ENCODE measurements at regions not wholly inside any gene's neighbourhood (a gene's known extent, or its start where the extent isn't known, plus 50 kb on each side); places are given as distances from the start of the nearest gene placed in this dataset.

DNA sequence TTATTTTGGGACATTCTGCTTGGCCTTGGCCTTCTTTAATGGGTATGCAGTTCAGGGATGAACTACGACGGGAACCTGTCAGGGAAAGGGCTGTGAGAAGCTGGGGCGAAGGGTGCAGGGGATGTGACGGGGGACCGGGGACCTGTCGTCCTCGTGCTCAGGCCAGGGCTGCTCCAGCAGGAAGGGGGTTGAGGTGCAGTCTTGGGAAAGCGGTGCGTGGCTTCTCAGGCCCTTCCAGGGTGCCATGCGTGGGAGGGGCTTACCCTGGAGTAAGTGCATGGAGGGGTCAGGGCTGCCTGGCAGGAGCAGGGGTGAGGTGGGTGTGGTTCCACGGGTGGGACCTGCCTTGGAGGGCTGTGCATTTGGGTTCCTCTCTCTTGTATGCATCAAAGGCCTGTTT is 100.8 kb downstream of the TEX29 start:
- no peaks in the 10 kb centered on the region for H3K36me3 ChIP-seq (ENCODE audit: control insufficient read depth in 1 of 2, insufficient read depth in 2 of 2, low read length in 1 of 2)
- H3K9me3 ChIP-seq (ENCODE audit: control insufficient read depth, low read length) = no peaks in the 10 kb centered on the region
- no peak overlapping the region for H3K4me3 ChIP-seq (ENCODE audit: low read length in 2 of 2)
- WGBS, 2 donors = 79 to 89% methylated on average over 11 of the region's 11 CpGs
- H3K4me1 ChIP-seq (ENCODE audit: control insufficient read depth in 1 of 2, insufficient read depth in 2 of 2, low read length in 2 of 2) = no peaks in the 10 kb centered on the region
- peak in 1 of 2 donors; percentile 48 for DNase-seq
- intact Hi-C loops (cut with DNase I) = no loop called here
- no peak overlapping the region for H3K27ac ChIP-seq (ENCODE audit: low read depth in 1 of 2, low read length in 2 of 2)
- no peak for ATAC-seq (ENCODE audit: low FRiP score)
- H3K27me3 ChIP-seq (ENCODE audit: control insufficient read depth in 1 of 2, insufficient read depth in 2 of 2, low read length in 1 of 2) = no peaks in the 10 kb centered on the region

DNA sequence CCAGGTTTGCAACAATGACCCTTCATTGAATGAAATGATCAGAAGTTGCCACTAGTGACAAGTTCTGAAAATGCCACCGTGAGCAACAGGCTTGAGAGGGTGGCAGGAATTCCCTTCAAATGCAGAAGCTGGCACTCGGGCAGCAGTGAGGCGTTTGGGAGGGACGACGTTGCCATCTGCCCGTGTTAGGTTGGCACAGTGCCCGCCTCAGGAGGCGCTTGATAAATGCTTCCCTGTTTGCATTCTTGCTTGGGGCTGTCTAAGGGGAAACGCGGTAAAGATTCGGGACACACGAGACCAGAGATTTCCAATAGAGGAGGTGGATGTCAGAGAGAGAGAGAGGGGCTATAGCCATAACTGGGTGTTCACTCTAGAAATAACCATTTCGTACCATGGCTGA is 101.9 kb downstream of the TEX29 start:
- DNase-seq = peak in 1 of 2 donors; percentile 53

DNA sequence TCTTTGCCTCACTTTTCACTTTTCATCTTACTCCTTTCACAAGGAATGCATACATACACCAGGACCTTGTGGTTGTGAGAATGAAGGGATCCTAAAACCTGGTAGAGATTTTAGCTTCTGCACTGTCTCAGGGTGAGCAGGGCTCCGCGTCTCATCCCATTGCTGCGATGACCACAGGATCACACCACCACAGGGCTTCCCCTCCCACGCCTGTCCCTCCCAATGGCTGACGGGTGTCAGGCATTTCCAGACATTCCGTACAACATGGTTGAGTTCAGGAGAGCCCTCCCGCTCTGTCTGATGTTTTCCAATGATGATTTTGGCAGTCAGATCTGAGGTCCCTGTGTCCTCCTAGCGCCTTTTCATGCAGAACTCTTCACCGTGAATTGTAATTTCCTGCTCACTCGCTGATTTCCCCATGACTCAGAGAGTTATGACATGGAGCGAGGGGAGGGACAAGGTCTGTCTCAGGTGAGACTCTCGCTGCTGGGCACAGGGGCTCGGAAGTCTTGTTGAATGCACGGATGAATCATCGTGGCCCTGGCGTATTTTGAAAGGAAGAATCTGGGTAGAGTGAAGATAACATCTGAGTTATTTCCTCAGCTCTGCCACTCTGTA is 102.8 kb downstream of the TEX29 start:
- H3K9me3 ChIP-seq (ENCODE audit: control insufficient read depth, low read length) = no peaks in the 10 kb centered on the region
- no peaks in the 10 kb centered on the region for H3K27me3 ChIP-seq (ENCODE audit: control insufficient read depth in 1 of 2, insufficient read depth in 2 of 2, low read length in 1 of 2)
- H3K4me3 ChIP-seq (ENCODE audit: low read length in 2 of 2) = no peak overlapping the region
- intact Hi-C loops (cut with DNase I) = no loop called here
- WGBS, 2 donors = 75 to 76% methylated on average over 16 of the region's 16 CpGs
- no peaks in the 10 kb centered on the region for H3K4me1 ChIP-seq (ENCODE audit: control insufficient read depth in 1 of 2, insufficient read depth in 2 of 2, low read length in 2 of 2)
- no peaks in the 10 kb centered on the region for H3K36me3 ChIP-seq (ENCODE audit: control insufficient read depth in 1 of 2, insufficient read depth in 2 of 2, low read length in 1 of 2)
- no peak for ATAC-seq (ENCODE audit: low FRiP score)
- H3K27ac ChIP-seq (ENCODE audit: low read depth in 1 of 2, low read length in 2 of 2) = no peak overlapping the region
- DNase-seq = no peak

More for the DNA sequence above, 101.9 kb downstream of the TEX29 start:
- WGBS, 2 donors = 62 to 67% methylated on average over 13 of the region's 13 CpGs
- ATAC-seq (ENCODE audit: low FRiP score) = no peak
- intact Hi-C loops (cut with DNase I) = no loop called here
- Histone ChIP-seq H3K27me3 (ENCODE audit: control insufficient read depth in 1 of 2, insufficient read depth in 2 of 2, low read length in 1 of 2) (no peaks in the 10 kb centered on the region), H3K4me3 (ENCODE audit: low read length in 2 of 2) (no peak overlapping the region), H3K36me3 (ENCODE audit: control insufficient read depth in 1 of 2, insufficient read depth in 2 of 2, low read length in 1 of 2) (no peaks in the 10 kb centered on the region), H3K9me3 (ENCODE audit: control insufficient read depth, low read length) (no peaks in the 10 kb centered on the region), H3K27ac (ENCODE audit: low read depth in 1 of 2, low read length in 2 of 2) (no peak overlapping the region), H3K4me1 (ENCODE audit: control insufficient read depth in 1 of 2, insufficient read depth in 2 of 2, low read length in 2 of 2) (no peaks in the 10 kb centered on the region)

DNA sequence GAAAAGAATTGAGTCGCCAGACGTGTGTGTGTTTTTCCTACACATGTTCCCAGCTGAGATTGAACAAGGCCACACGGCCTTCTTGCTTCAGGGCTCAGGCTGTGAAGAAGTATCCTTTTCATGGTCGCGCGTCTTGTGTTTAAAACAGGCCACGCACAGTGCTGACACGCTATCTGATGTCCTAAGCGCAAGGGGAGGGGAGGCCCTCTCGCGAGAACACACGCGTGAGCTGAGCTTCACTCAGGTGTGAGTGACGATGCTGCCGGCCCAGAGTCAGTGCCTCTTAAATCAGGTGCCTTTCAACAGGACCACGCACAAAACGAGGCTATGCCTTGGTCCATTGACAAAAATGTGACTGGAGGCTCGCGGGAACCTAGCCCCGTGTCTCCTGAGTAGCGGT is 103.7 kb downstream of the TEX29 start:
- 79 to 81% methylated on average over 21 of the region's 21 CpGs for WGBS, 2 donors

DNA sequence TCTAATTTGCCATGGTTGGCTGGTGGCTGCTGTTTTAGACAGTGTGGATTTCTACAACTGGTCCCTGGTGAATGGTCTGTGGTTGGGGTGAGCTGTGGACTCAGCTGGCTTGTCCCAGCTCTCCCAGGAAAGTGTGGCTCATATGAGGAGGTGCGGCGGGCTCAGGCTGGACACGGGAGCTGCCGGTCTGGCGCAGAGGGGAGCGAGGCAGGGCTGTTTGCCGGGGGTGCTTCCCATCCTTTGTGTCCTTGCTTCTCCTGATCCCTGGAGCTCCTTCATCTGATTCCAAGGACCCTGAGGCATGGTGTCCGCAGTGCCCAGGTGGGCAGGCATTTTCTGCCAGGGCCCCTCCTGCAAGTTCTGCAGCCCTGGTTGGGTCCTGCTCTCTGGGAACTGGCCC is 104.9 kb downstream of the TEX29 start:
- H3K27me3 ChIP-seq (ENCODE audit: control insufficient read depth in 1 of 2, insufficient read depth in 2 of 2, low read length in 1 of 2) = no peaks in the 10 kb centered on the region
- 86 to 94% methylated on average over 8 of the region's 8 CpGs for WGBS, 2 donors
- no peaks in the 10 kb centered on the region for H3K36me3 ChIP-seq (ENCODE audit: control insufficient read depth in 1 of 2, insufficient read depth in 2 of 2, low read length in 1 of 2)
- H3K27ac ChIP-seq (ENCODE audit: low read depth in 1 of 2, low read length in 2 of 2) = no peak overlapping the region
- H3K4me1 ChIP-seq (ENCODE audit: control insufficient read depth in 1 of 2, insufficient read depth in 2 of 2, low read length in 2 of 2) = no peaks in the 10 kb centered on the region
- ATAC-seq (ENCODE audit: low FRiP score) (no peak), DNase-seq (no peak)
- intact Hi-C loops (cut with DNase I) = no loop called here
- H3K9me3 ChIP-seq (ENCODE audit: control insufficient read depth, low read length) = no peaks in the 10 kb centered on the region
- no peak overlapping the region for H3K4me3 ChIP-seq (ENCODE audit: low read length in 2 of 2)

More for the DNA sequence above, 103.7 kb downstream of the TEX29 start:
- DNase-seq = no peak
- Histone ChIP-seq H3K9me3 (ENCODE audit: control insufficient read depth, low read length) (no peaks in the 10 kb centered on the region), H3K27ac (ENCODE audit: low read depth in 1 of 2, low read length in 2 of 2) (no peak overlapping the region), H3K27me3 (ENCODE audit: control insufficient read depth in 1 of 2, insufficient read depth in 2 of 2, low read length in 1 of 2) (no peaks in the 10 kb centered on the region), H3K4me3 (ENCODE audit: low read length in 2 of 2) (no peak overlapping the region), H3K36me3 (ENCODE audit: control insufficient read depth in 1 of 2, insufficient read depth in 2 of 2, low read length in 1 of 2) (no peaks in the 10 kb centered on the region), H3K4me1 (ENCODE audit: control insufficient read depth in 1 of 2, insufficient read depth in 2 of 2, low read length in 2 of 2) (no peaks in the 10 kb centered on the region)
- ATAC-seq (ENCODE audit: low FRiP score) = no peak
- intact Hi-C loops (cut with DNase I) = no loop called here

DNA sequence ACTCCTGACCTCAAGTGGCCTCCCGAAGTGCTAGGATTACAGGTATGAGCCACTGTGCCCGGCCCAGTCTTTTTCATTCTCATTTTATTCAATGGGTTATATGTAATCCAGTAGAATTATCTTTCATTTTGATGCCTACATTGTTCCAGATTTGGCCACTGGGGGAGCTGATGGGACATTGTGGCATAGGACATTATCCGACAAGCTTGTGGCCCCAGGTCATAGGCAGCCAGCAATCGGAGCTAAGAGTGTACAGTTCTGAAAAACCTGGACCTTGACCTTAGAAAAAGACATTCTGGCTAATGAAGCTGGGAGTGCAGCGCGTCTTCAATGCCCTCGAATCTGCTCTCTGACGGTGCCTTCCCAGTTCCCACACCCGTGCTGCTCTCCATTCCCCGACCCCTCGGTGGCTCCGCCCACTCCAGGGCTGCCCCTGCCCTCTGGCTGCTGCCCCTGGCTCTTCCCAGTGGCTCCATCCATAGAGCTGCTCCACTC is 108.7 kb downstream of the TEX29 start:
- ATAC-seq (ENCODE audit: low FRiP score) (no peak), DNase-seq (no peak)
- H3K36me3 ChIP-seq (ENCODE audit: control insufficient read depth in 1 of 2, insufficient read depth in 2 of 2, low read length in 1 of 2) = no peaks in the 10 kb centered on the region
- H3K4me1 ChIP-seq (ENCODE audit: control insufficient read depth in 1 of 2, insufficient read depth in 2 of 2, low read length in 2 of 2) = no peaks in the 10 kb centered on the region
- H3K27ac ChIP-seq (ENCODE audit: low read depth in 1 of 2, low read length in 2 of 2) = no peak overlapping the region
- WGBS, 2 donors = 19 to 22% methylated on average over 12 of the region's 12 CpGs
- H3K4me3 ChIP-seq (ENCODE audit: low read length in 2 of 2) = no peak overlapping the region
- intact Hi-C loops (cut with DNase I) = no loop called here
- H3K27me3 ChIP-seq (ENCODE audit: control insufficient read depth in 1 of 2, insufficient read depth in 2 of 2, low read length in 1 of 2) = peaks cover 0 to 3% of the 10 kb centered on the region in 2 donors
- H3K9me3 ChIP-seq (ENCODE audit: control insufficient read depth, low read length) = no peaks in the 10 kb centered on the region

DNA sequence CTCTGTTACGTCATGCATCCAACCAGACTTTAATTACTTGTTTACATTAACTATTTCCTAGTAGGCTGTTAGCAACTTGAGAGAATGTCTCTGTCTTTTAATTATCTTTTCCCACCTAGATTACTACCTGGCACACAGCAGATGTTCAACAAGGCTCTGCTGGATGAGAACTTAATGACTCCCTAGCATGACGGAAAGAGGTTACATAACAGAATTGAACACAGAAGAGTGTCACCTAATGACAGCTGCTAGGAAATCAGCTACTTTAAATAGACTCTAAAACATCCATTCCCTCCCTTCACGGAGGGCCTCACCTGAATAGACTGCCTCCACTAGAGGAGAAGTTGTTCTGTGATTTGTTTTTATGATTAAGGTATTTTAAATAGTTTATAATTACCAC is 110.8 kb downstream of the TEX29 start:
- no peaks in the 10 kb centered on the region for H3K9me3 ChIP-seq (ENCODE audit: control insufficient read depth, low read length)
- no peaks in the 10 kb centered on the region for H3K36me3 ChIP-seq (ENCODE audit: control insufficient read depth in 1 of 2, insufficient read depth in 2 of 2, low read length in 1 of 2)
- peaks cover 0 to 3% of the 10 kb centered on the region in 2 donors for H3K27me3 ChIP-seq (ENCODE audit: control insufficient read depth in 1 of 2, insufficient read depth in 2 of 2, low read length in 1 of 2)
- no peak overlapping the region for H3K27ac ChIP-seq (ENCODE audit: low read depth in 1 of 2, low read length in 2 of 2)
- no peak overlapping the region for H3K4me3 ChIP-seq (ENCODE audit: low read length in 2 of 2)
- H3K4me1 ChIP-seq (ENCODE audit: control insufficient read depth in 1 of 2, insufficient read depth in 2 of 2, low read length in 2 of 2) = no peaks in the 10 kb centered on the region
- intact Hi-C loops (cut with DNase I) = no loop called here
- DNase-seq (no peak), ATAC-seq (ENCODE audit: low FRiP score) (no peak)
- 67 to 70% methylated on average over 3 of the region's 3 CpGs for WGBS, 2 donors

DNA sequence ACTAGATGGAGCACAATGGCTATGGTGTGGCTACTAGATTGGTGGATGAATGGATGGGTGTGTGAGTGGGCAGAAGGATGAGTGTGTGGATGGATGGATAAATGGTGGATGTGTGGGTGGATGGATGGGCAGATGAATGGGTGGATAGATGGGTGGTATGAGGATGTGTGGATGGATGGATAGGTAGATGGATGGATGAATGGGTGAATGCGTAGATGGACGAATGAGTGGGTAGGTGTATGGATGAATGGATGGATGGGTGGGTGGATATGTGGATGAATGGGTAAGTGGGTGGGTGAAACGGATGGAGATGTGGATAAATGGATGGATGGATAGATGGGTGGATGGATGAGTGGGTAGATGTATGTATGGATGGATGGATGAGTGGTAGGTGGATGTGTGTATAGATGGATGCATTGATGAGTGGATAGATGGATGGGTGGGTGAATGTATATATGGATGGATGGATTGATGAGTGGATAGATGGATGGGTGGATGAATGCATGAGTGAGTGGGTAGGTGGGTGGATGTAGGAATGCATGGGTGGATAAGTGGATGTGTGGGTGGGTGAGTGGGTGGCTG is 114.2 kb downstream of the TEX29 start:
- H3K9me3 ChIP-seq (ENCODE audit: control insufficient read depth, low read length) = no peaks in the 10 kb centered on the region
- ATAC-seq (ENCODE audit: low FRiP score) (no peak), DNase-seq (no peak)
- H3K27me3 ChIP-seq (ENCODE audit: control insufficient read depth in 1 of 2, insufficient read depth in 2 of 2, low read length in 1 of 2) = peaks cover 0 to 3% of the 10 kb centered on the region in 2 donors
- intact Hi-C loops (cut with DNase I) = no loop called here
- WGBS, 2 donors = 57 to 78% methylated on average over 3 of the region's 3 CpGs
- H3K4me1 ChIP-seq (ENCODE audit: control insufficient read depth in 1 of 2, insufficient read depth in 2 of 2, low read length in 2 of 2) = no peaks in the 10 kb centered on the region
- no peaks in the 10 kb centered on the region for H3K36me3 ChIP-seq (ENCODE audit: control insufficient read depth in 1 of 2, insufficient read depth in 2 of 2, low read length in 1 of 2)
- no peak overlapping the region for H3K27ac ChIP-seq (ENCODE audit: low read depth in 1 of 2, low read length in 2 of 2)
- H3K4me3 ChIP-seq (ENCODE audit: low read length in 2 of 2) = no peak overlapping the region

DNA sequence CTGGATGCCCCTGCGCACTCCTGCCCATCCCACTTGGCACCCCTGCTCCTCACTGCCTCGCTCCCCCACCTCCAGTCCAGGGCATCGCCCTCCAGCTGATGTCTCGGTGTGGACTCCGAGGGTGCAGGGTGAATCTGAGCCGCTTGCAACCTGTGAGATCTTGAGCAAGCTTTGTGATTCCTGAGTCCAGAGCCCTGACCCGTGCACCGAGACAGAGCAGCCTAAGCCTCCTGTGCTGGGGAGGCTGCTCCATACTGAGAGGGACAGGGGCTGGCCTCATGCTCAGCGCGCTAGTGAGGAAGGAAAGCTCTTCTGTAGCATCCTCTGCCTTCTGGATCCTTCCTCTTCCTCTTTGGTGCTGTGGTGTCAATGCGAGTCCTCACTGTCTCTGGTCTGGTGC is 116.0 kb downstream of the TEX29 start:
- Histone ChIP-seq H3K27me3 (ENCODE audit: control insufficient read depth in 1 of 2, insufficient read depth in 2 of 2, low read length in 1 of 2) (peaks cover 0 to 3% of the 10 kb centered on the region in 2 donors), H3K9me3 (ENCODE audit: control insufficient read depth, low read length) (no peaks in the 10 kb centered on the region), H3K27ac (ENCODE audit: low read depth in 1 of 2, low read length in 2 of 2) (no peak overlapping the region), H3K36me3 (ENCODE audit: control insufficient read depth in 1 of 2, insufficient read depth in 2 of 2, low read length in 1 of 2) (no peaks in the 10 kb centered on the region), H3K4me1 (ENCODE audit: control insufficient read depth in 1 of 2, insufficient read depth in 2 of 2, low read length in 2 of 2) (no peaks in the 10 kb centered on the region), H3K4me3 (ENCODE audit: low read length in 2 of 2) (no peak overlapping the region)
- WGBS, 2 donors = 83 to 90% methylated on average over 11 of the region's 11 CpGs
- no peak for ATAC-seq (ENCODE audit: low FRiP score)
- DNase-seq = no peak
- intact Hi-C loops (cut with DNase I) = no loop called here

All from aorta (tissue), 5 donors.